K562 (cell line): ENCODE measurements at regions not wholly inside any gene's neighbourhood (a gene's known extent, or its start where the extent isn't known, plus 50 kb on each side); places are given as distances from the start of the nearest gene placed in this dataset.

Experiments
- ATAC-seq: fragments of 200-7000 bp; cut with Tn5 transposase; 3 replicates; pipeline ENCODE4 v1.9.1; 2020; ENCODE audit warnings: moderate library complexity
- BruUV-seq: library from RNA; stranded (reverse); fragments of 400-500 nt; replicated peaks from 2 replicates; lab custom pipeline; 2021; lab: Mats Ljungman, UMichigan
- CTCF ChIA-PET: fragments of 300-600 bp; formaldehyde crosslinking; extraction: SDS; loops from one replicate; lab custom pipeline; 2021; ENCODE audit warnings: low intra/inter-chr PET ratio; lab: Yijun Ruan, JAX
- POLR2A ChIA-PET: fragments of 300-600, 350-650 bp; sonication (Branson Sonifier 250); formaldehyde crosslinking; extraction: SDS; loops from one replicate; lab custom pipeline; 2021; ENCODE audit warnings: antibody characterized with exemption, inconsistent platforms; lab: Yijun Ruan, JAX
- DNase-seq, 4 experiments: peaks; one replicate each; pipeline versions ENCODE4 v3.0.0 to v3.0.0-alpha.2; 2011 to 2018; ENCODE audit warnings: low spot score in 3 of 4, mixed read lengths in 3 of 4; ENCODE audit errors: extremely low read depth in 1 of 4
- FAIRE-seq: peaks from 2 replicates; lab custom pipeline; 2011; peaks lifted over from hg19 to GRCh38; lab: Jason Lieb, UNC
- H2AFZ ChIP-seq: 2 replicates; pipeline ENCODE4 v1.6.0; 2011; ENCODE audit warnings: low read depth, low read length, control low read depth, inconsistent platforms
- H3K27ac ChIP-seq: fragments of 200-600 bp; 3 replicates; pipeline ENCODE4 v1.8.0; 2011; ENCODE audit warnings: low read depth, mild to moderate bottlenecking, control low read depth, inconsistent platforms, low read length, moderate library complexity, mixed read lengths; ENCODE audit errors: extremely low read depth
- H3K27me3 ChIP-seq, 2 experiments: fragments of 300-600 bp in 1 of 2; 2 replicates in 1 of 2; 3 replicates in 1 of 2; pipeline versions ENCODE4 v1.6.0 to v1.8.0; 2011; ENCODE audit warnings: inconsistent platforms in 2 of 2, low read length in 2 of 2, mild to moderate bottlenecking in 1 of 2, mixed read lengths in 1 of 2, moderate library complexity in 1 of 2; ENCODE audit not compliant: control insufficient read depth in 2 of 2, insufficient read depth in 2 of 2
- H3K36me3 ChIP-seq: fragments of 300-600 bp; 3 replicates; pipeline ENCODE4 v1.8.0; 2011; ENCODE audit warnings: mild to moderate bottlenecking, low read length, inconsistent platforms; ENCODE audit not compliant: control insufficient read depth, insufficient read depth
- H3K4me1 ChIP-seq, 2 experiments: fragments of 200-600 bp in 1 of 2; replicated peaks in 1 of 2; 2 replicates in 1 of 2; 3 replicates in 1 of 2; pipeline versions ENCODE4 v1.5.1 to v1.8.0; 2011; ENCODE audit warnings: inconsistent platforms in 2 of 2, low read length in 2 of 2, mild to moderate bottlenecking in 1 of 2, mixed read lengths in 1 of 2, moderate library complexity in 1 of 2; ENCODE audit not compliant: control insufficient read depth in 2 of 2, insufficient read depth in 2 of 2
- H3K4me2 ChIP-seq: 2 replicates; pipeline ENCODE4 v1.6.1; 2011; ENCODE audit warnings: low read length, control low read depth, inconsistent platforms, mixed read lengths; ENCODE audit not compliant: insufficient read depth
- H3K4me3 ChIP-seq: fragments of 200-600 bp; sonication (generic), shearing (Covaris generic); 2 replicates; pipeline ENCODE4 v1.5.1; 2016; ENCODE audit warnings: control low read depth, inconsistent platforms
- H3K79me2 ChIP-seq: fragments of 200-600 bp; 3 replicates; pipeline ENCODE4 v1.8.0; 2011; ENCODE audit warnings: low read length, inconsistent platforms; ENCODE audit not compliant: control insufficient read depth, insufficient read depth
- H3K9ac ChIP-seq, 2 experiments: 2 replicates each; pipeline versions ENCODE4 v1.6.0 to v1.6.1; 2011; ENCODE audit warnings: low read depth in 2 of 2, low read length in 2 of 2, control low read depth in 1 of 2, inconsistent platforms in 1 of 2, mild to moderate bottlenecking in 1 of 2, mixed read lengths in 1 of 2; ENCODE audit not compliant: insufficient read depth in 1 of 2
- H3K9me1 ChIP-seq: one replicate; pipeline ENCODE4 v1.6.0; 2011; ENCODE audit warnings: inconsistent platforms, mild to moderate bottlenecking, low read length, moderate library complexity; ENCODE audit not compliant: control insufficient read depth, insufficient read depth
- H3K9me3 ChIP-seq: replicated peaks from 2 replicates; pipeline ENCODE4 v1.5.1; 2011; ENCODE audit warnings: low read depth, low read length, inconsistent platforms; ENCODE audit not compliant: control insufficient read depth, insufficient read depth
- H4K20me1 ChIP-seq: replicated peaks from 2 replicates; pipeline ENCODE4 v1.6.1; 2011; ENCODE audit warnings: low read length, inconsistent platforms, mixed read lengths; ENCODE audit not compliant: control insufficient read depth, insufficient read depth
- CCAR2 ChIP-seq: fragments of 200-400 bp; formaldehyde crosslinking; IDR thresholded peaks from 2 replicates; pipeline ENCODE4 v1.6.1; 2017; ENCODE audit warnings: mild to moderate bottlenecking, low read depth, low read length
- EP400 ChIP-seq: fragments of 450-650 bp; IDR thresholded peaks from 2 replicates; pipeline ENCODE4 v1.6.1; 2017; ENCODE audit warnings: antibody characterized with exemption, mild to moderate bottlenecking, moderate library complexity
- ERF ChIP-seq: fragments of 450-650 bp; formaldehyde crosslinking; IDR thresholded peaks from 2 replicates; pipeline ENCODE4 v1.4.0; 2020; ENCODE audit warnings: mild to moderate bottlenecking, mixed read lengths
- FOXK2 ChIP-seq, 2 experiments: fragments of 450-650 bp; IDR thresholded peaks in 1 of 2; conservative IDR thresholded peaks in 1 of 2; 2 replicates each; pipeline ENCODE4 v1.6.1; 2016; ENCODE audit warnings: low read depth in 2 of 2, mild to moderate bottlenecking in 1 of 2
- HNRNPL ChIP-seq: fragments of 200-400 bp; formaldehyde crosslinking; IDR thresholded peaks from 2 replicates; pipeline ENCODE4 v1.6.1; 2017; ENCODE audit warnings: low read depth, mild to moderate bottlenecking, low read length
- NEUROD1 ChIP-seq: fragments of 150-350 bp; IDR thresholded peaks from 2 replicates; pipeline ENCODE4 v1.6.1; 2014; ENCODE audit warnings: borderline replicate concordance, low read length, low read depth; ENCODE audit not compliant: partially characterized antibody
- POLR3G ChIP-seq: IDR thresholded peaks from 2 replicates; pipeline ENCODE4 v1.6.1; 2011; ENCODE audit not compliant: insufficient read length, insufficient replicate concordance; ENCODE audit errors: extremely low read depth
- ZNF282 ChIP-seq: sonication (generic); formaldehyde crosslinking; IDR thresholded peaks from 2 replicates; pipeline ENCODE4 v1.8.1; 2023; ENCODE audit warnings: missing genetic modification reagents
- ZNF444 ChIP-seq: fragments of 250-450 bp; sonication (Bioruptor Pico); IDR thresholded peaks from 2 replicates; pipeline ENCODE4 v1.4.0; 2020; ENCODE audit warnings: mild to moderate bottlenecking, moderate library complexity
- WGBS: fragments of 100-300 bp; shearing (Covaris generic); methylation state at CpG from one replicate; pipeline ENCODE4 v1.1.6; 2016; ENCODE audit warnings: low coverage, mixed read lengths; ENCODE audit not compliant: insufficient coverage; ENCODE audit errors: missing lambda C conversion rate; 5-methylcytosine and 5-hydroxymethylcytosine counted together
- in situ Hi-C: fragments of 300-500 bp; cut with MboI; formaldehyde crosslinking; loops from 4 replicates; pipeline ENCODE4 v1.15.0; 2018; ENCODE audit warnings: inconsistent platforms, mixed read lengths
- intact Hi-C: fragments of 100-400 bp; cut with micrococcal nuclease; formaldehyde crosslinking; loops from 2 replicates; pipeline ENCODE4 v1.14.2; 2022
- TF ChIP-seq, protein P1 (sequence below): fragments of 450-650 bp; formaldehyde crosslinking; IDR thresholded peaks from 2 replicates; pipeline ENCODE4 v1.4.0; 2020; ENCODE audit warnings: mild to moderate bottlenecking
- TF ChIP-seq, protein P2 (sequence below), 2 experiments: IDR thresholded peaks; 2 replicates each; pipeline ENCODE4 v1.6.1; 2012; ENCODE audit warnings: improper control_type of control experiment in 2 of 2, low read depth in 2 of 2, low read length in 2 of 2, borderline replicate concordance in 1 of 2

- in situ Hi-C loops: no loop called here
- Histone ChIP-seq H3K4me1 (no peaks in the 10 kb centered on the region), H3K9ac (no peak overlapping the region), H3K4me3 (no peak overlapping the region), H3K9me3 (no peaks in the 10 kb centered on the region; the same call in 1 of the 2 replicates), H3K27me3 (no peaks in the 10 kb centered on the region), H3K27ac (no peak overlapping the region), H4K20me1 (no peaks in the 10 kb centered on the region), H3K79me2 (no peaks in the 10 kb centered on the region), H2AFZ (no peak overlapping the region), H3K36me3 (no peaks in the 10 kb centered on the region), H3K9me1 (no peaks in the 10 kb centered on the region), H3K4me2 (no peak overlapping the region)
- TF ChIP-seq ZNF444 (CRISPR knock-in tag) (no peak), CCAR2 (no peak), ZNF282 (CRISPR knock-in tag) (no peak), NEUROD1 (no peak), EP400 (no peak), POLR3G (no peak), HNRNPL (no peak), ERF (CRISPR knock-in tag) (no peak), FOXK2 (conservative IDR thresholded peaks at IDR 0.05 in 1 of 2, IDR thresholded peaks at IDR 0.05 in 1 of 2; ENCODE audit: low read depth in 2 of 2) (no peak)
- TF ChIP-seq, protein P1, sequence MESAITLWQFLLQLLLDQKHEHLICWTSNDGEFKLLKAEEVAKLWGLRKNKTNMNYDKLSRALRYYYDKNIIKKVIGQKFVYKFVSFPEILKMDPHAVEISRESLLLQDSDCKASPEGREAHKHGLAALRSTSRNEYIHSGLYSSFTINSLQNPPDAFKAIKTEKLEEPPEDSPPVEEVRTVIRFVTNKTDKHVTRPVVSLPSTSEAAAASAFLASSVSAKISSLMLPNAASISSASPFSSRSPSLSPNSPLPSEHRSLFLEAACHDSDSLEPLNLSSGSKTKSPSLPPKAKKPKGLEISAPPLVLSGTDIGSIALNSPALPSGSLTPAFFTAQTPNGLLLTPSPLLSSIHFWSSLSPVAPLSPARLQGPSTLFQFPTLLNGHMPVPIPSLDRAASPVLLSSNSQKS (CRISPR knock-in tag): no peak
- TF ChIP-seq, protein P2, sequence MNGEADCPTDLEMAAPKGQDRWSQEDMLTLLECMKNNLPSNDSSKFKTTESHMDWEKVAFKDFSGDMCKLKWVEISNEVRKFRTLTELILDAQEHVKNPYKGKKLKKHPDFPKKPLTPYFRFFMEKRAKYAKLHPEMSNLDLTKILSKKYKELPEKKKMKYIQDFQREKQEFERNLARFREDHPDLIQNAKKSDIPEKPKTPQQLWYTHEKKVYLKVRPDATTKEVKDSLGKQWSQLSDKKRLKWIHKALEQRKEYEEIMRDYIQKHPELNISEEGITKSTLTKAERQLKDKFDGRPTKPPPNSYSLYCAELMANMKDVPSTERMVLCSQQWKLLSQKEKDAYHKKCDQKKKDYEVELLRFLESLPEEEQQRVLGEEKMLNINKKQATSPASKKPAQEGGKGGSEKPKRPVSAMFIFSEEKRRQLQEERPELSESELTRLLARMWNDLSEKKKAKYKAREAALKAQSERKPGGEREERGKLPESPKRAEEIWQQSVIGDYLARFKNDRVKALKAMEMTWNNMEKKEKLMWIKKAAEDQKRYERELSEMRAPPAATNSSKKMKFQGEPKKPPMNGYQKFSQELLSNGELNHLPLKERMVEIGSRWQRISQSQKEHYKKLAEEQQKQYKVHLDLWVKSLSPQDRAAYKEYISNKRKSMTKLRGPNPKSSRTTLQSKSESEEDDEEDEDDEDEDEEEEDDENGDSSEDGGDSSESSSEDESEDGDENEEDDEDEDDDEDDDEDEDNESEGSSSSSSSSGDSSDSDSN (IDR thresholded peaks at IDR 0.05; ENCODE audit: borderline replicate concordance in 1 of 2, low read depth in 2 of 2, low read length in 2 of 2): no peak
- whole genome bisulfite sequencing: 0% methylated on average over 2 of the region's 2 CpGs
- CTCF ChIA-PET: no interaction called here
- ATAC-seq (no peak), DNase-seq (no peak), FAIRE-seq (no peak)
- intact Hi-C loops: no loop called here
- BruUV-seq: no TSS peak
- POLR2A ChIA-PET: no interaction called here
Measured at GRCh38 chr1:187281085-187281484, 452.3 kb downstream of the PLA2G4A start.
